Lower leg skin (tissue), 3 donors: ENCODE measurements at regions not wholly inside any gene's neighbourhood (a gene's known extent, or its start where the extent isn't known, plus 50 kb on each side); places are given as distances from the start of the nearest gene placed in this dataset.

ENCODE experiments used
- CTCF ChIP-seq, 3 donors: fragments of 450-650 bp; IDR thresholded peaks; one replicate each; pipeline ENCODE4 v1.5.1; 2016; ENCODE audit warnings: antibody characterized with exemption in 3 of 3, mild to moderate bottlenecking in 3 of 3, moderate library complexity in 2 of 3
- POLR2A ChIP-seq, 2 donors: fragments of 450-650 bp; IDR thresholded peaks; one replicate each; pipeline ENCODE4 v1.6.1; 2016 to 2017; ENCODE audit warnings: antibody characterized with exemption in 2 of 2, mild to moderate bottlenecking in 1 of 2, moderate library complexity in 1 of 2

- TF ChIP-seq CTCF (IDR thresholded peaks at IDR 0.05) (no peak), POLR2A (IDR thresholded peaks at IDR 0.05) (no peak)
Observed at GRCh38 chr16:27613238-27613791, 63.4 kb downstream of the KATNIP start.
